ENCODE measurements at regions not wholly inside any gene's neighbourhood (a gene's known extent, or its start where the extent isn't known, plus 50 kb on each side); places are given as distances from the start of the nearest gene placed in this dataset.

- no peak overlapping the region for H3K4me3 ChIP-seq (ENCODE audit: low read depth, low read length)
- TF ChIP-seq MYC (IDR thresholded peaks at IDR 0.05; ENCODE audit: low read depth, low read length) (no peak), CTCF (IDR thresholded peaks at IDR 0.05; ENCODE audit: low read depth, low read length) (no peak), POLR2A (IDR thresholded peaks at IDR 0.05; ENCODE audit: extremely low read depth, insufficient read length) (no peak), MAX (IDR thresholded peaks at IDR 0.05; ENCODE audit: low read depth, low read length) (no peak)
- DNase-seq (ENCODE audit: low read depth): no peak
These were observed 50.4 kb downstream of the HAPSTR1 start for GRCh38 chr16:9141813-9142212.

GRCh38 chr16:9144106-9144505 lies 52.7 kb downstream of the HAPSTR1 start:
- H3K4me3 ChIP-seq (ENCODE audit: low read depth, low read length): no peak overlapping the region
- TF ChIP-seq MYC (IDR thresholded peaks at IDR 0.05; ENCODE audit: low read depth, low read length): no peak
- TF ChIP-seq MAX (IDR thresholded peaks at IDR 0.05; ENCODE audit: low read depth, low read length): no peak
- no peak for TF ChIP-seq CTCF (IDR thresholded peaks at IDR 0.05; ENCODE audit: low read depth, low read length)
- no peak for TF ChIP-seq POLR2A (IDR thresholded peaks at IDR 0.05; ENCODE audit: extremely low read depth, insufficient read length)
- no peak for DNase-seq (ENCODE audit: low read depth)

- TF ChIP-seq CTCF (IDR thresholded peaks at IDR 0.05; ENCODE audit: low read depth, low read length) (no peak), MYC (IDR thresholded peaks at IDR 0.05; ENCODE audit: low read depth, low read length) (no peak), MAX (IDR thresholded peaks at IDR 0.05; ENCODE audit: low read depth, low read length) (no peak), POLR2A (IDR thresholded peaks at IDR 0.05; ENCODE audit: extremely low read depth, insufficient read length) (no peak)
- no peak for DNase-seq (ENCODE audit: low read depth)
- no peak overlapping the region for H3K4me3 ChIP-seq (ENCODE audit: low read depth, low read length)
These were observed 57.1 kb downstream of the HAPSTR1 start for GRCh38 chr16:9148374-9149015.

GRCh38 chr16:9151074-9151473 lies 59.6 kb downstream of the HAPSTR1 start:
- TF ChIP-seq POLR2A (IDR thresholded peaks at IDR 0.05; ENCODE audit: extremely low read depth, insufficient read length) (no peak), CTCF (IDR thresholded peaks at IDR 0.05; ENCODE audit: low read depth, low read length) (no peak), MYC (IDR thresholded peaks at IDR 0.05; ENCODE audit: low read depth, low read length) (no peak), MAX (IDR thresholded peaks at IDR 0.05; ENCODE audit: low read depth, low read length) (no peak)
- no peak overlapping the region for H3K4me3 ChIP-seq (ENCODE audit: low read depth, low read length)
- no peak for DNase-seq (ENCODE audit: low read depth)

- no peak for DNase-seq (ENCODE audit: low read depth)
- TF ChIP-seq CTCF (IDR thresholded peaks at IDR 0.05; ENCODE audit: low read depth, low read length) (no peak), MAX (IDR thresholded peaks at IDR 0.05; ENCODE audit: low read depth, low read length) (no peak), POLR2A (IDR thresholded peaks at IDR 0.05; ENCODE audit: extremely low read depth, insufficient read length) (no peak), MYC (IDR thresholded peaks at IDR 0.05; ENCODE audit: low read depth, low read length) (no peak)
These were observed 60.2 kb downstream of the HAPSTR1 start for GRCh38 chr16:9151597-9151996.

More at GRCh38 chr16:9151597-9151996, 60.2 kb downstream of the HAPSTR1 start:
- H3K4me3 ChIP-seq (ENCODE audit: low read depth, low read length): no peak overlapping the region

Data from NB4 (cell line).